ENCODE measurements at regions not wholly inside any gene's neighbourhood (a gene's known extent, or its start where the extent isn't known, plus 50 kb on each side); places are given as distances from the start of the nearest gene placed in this dataset.

DNA sequence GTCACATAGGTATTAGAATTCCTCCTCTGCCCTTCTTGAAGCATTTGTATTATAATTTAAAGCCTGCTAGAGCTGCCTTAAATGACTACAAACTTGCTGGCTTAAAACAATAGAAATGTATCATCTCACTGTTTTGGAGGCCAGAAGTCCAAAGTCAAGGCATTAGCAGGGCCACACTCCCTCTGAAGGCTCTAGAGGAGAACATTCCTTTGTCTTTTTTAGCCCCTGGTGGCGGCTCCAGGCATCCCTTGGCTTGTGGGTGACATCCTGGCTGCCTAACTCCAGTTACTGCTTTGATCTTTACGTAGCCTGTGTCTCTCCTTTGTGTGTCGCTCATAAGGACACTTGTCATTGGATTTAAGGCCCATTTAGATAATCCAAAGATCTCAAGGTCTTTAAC, 186.6 kb upstream of the SALL1 start:
- H3K27ac ChIP-seq (ENCODE audit: low read depth, low read length) = no peak overlapping the region
- DNase-seq = no peak
- intact Hi-C loops (cut with micrococcal nuclease) = no loop called here

GRCh38 chr16:51328733-51329132, 177.7 kb upstream of the SALL1 start:
- Mint-ChIP-seq H3K4me3 (no peak overlapping the region), H3K9me3 (peaks cover 0 to 12% (median 2%) of the 10 kb centered on the region in 8 donors), H3K27ac (no peak overlapping the region), H3K36me3 (no peaks in the 10 kb centered on the region), H3K27me3 (no peaks in the 10 kb centered on the region), H3K4me1 (no peaks in the 10 kb centered on the region)
- CTCF ChIA-PET (ENCODE audit: partially characterized antibody) = no interaction called here
- POLR2A ChIA-PET (ENCODE audit: partially characterized antibody) = no interaction called here
- no peaks in the 10 kb centered on the region for H3K27me3 ChIP-seq (ENCODE audit: insufficient read depth, low read length)
- no peak overlapping the region for H3K27ac ChIP-seq (ENCODE audit: low read depth, low read length)
- H3K4me3 ChIP-seq (ENCODE audit: low read length in 2 of 2) = no peak overlapping the region
- no peaks in the 10 kb centered on the region for H3K36me3 ChIP-seq (ENCODE audit: insufficient read depth, low read length)
- DNase-seq = no peak
- intact Hi-C loops (cut with micrococcal nuclease) = no loop called here
- no peaks in the 10 kb centered on the region for H3K9me3 ChIP-seq (ENCODE audit: control insufficient read depth in 1 of 2, low read length in 2 of 2)
- H3K4me1 ChIP-seq (ENCODE audit: insufficient read depth, low read length) = no peaks in the 10 kb centered on the region

More for the DNA sequence above, 186.6 kb upstream of the SALL1 start:
- H3K4me1 Mint-ChIP-seq = no peaks in the 10 kb centered on the region
- H3K9me3 Mint-ChIP-seq = peaks cover 0 to 35% (median 7%) of the 10 kb centered on the region in 8 donors
- no peaks in the 10 kb centered on the region for H3K27me3 ChIP-seq (ENCODE audit: insufficient read depth, low read length)
- H3K4me1 ChIP-seq (ENCODE audit: insufficient read depth, low read length) = no peaks in the 10 kb centered on the region
- ChIA-PET CTCF (ENCODE audit: partially characterized antibody) (no interaction called here), POLR2A (ENCODE audit: partially characterized antibody) (no interaction called here)
- no peak overlapping the region for H3K27ac Mint-ChIP-seq
- no peaks in the 10 kb centered on the region for H3K27me3 Mint-ChIP-seq
- no peaks in the 10 kb centered on the region for H3K36me3 ChIP-seq (ENCODE audit: insufficient read depth, low read length)
- H3K4me3 ChIP-seq (ENCODE audit: low read length in 2 of 2) = no peak overlapping the region
- H3K9me3 ChIP-seq (ENCODE audit: control insufficient read depth in 1 of 2, low read length in 2 of 2) = no peaks in the 10 kb centered on the region
- H3K36me3 Mint-ChIP-seq = no peaks in the 10 kb centered on the region
- no peak overlapping the region for H3K4me3 Mint-ChIP-seq

GRCh38 chr16:51327001-51327400, 175.9 kb upstream of the SALL1 start:
- Mint-ChIP-seq H3K27ac (no peak overlapping the region), H3K4me1 (no peaks in the 10 kb centered on the region), H3K9me3 (peaks cover 0 to 9% (median under 1%) of the 10 kb centered on the region in 8 donors), H3K27me3 (no peaks in the 10 kb centered on the region), H3K4me3 (no peak overlapping the region), H3K36me3 (no peaks in the 10 kb centered on the region)
- Histone ChIP-seq H3K9me3 (ENCODE audit: control insufficient read depth in 1 of 2, low read length in 2 of 2) (no peaks in the 10 kb centered on the region), H3K4me1 (ENCODE audit: insufficient read depth, low read length) (no peaks in the 10 kb centered on the region), H3K27me3 (ENCODE audit: insufficient read depth, low read length) (no peaks in the 10 kb centered on the region), H3K36me3 (ENCODE audit: insufficient read depth, low read length) (no peaks in the 10 kb centered on the region), H3K27ac (ENCODE audit: low read depth, low read length) (no peak overlapping the region), H3K4me3 (ENCODE audit: low read length in 2 of 2) (no peak overlapping the region)
- DNase-seq = no peak
- ChIA-PET POLR2A (ENCODE audit: partially characterized antibody) (no interaction called here), CTCF (ENCODE audit: partially characterized antibody) (no interaction called here)
- intact Hi-C loops (cut with micrococcal nuclease) = no loop called here

GRCh38 chr16:51326131-51326856, 175.2 kb upstream of the SALL1 start:
- ChIA-PET CTCF (ENCODE audit: partially characterized antibody) (no interaction called here), POLR2A (ENCODE audit: partially characterized antibody) (no interaction called here)
- H3K36me3 ChIP-seq (ENCODE audit: insufficient read depth, low read length) = no peaks in the 10 kb centered on the region
- no peaks in the 10 kb centered on the region for H3K9me3 ChIP-seq (ENCODE audit: control insufficient read depth in 1 of 2, low read length in 2 of 2)
- H3K27ac ChIP-seq (ENCODE audit: low read depth, low read length) = no peak overlapping the region
- Mint-ChIP-seq H3K4me1 (no peaks in the 10 kb centered on the region), H3K36me3 (no peaks in the 10 kb centered on the region), H3K9me3 (peaks cover 0 to 11% (median 2%) of the 10 kb centered on the region in 8 donors), H3K4me3 (no peak overlapping the region), H3K27me3 (no peaks in the 10 kb centered on the region), H3K27ac (no peak overlapping the region)
- DNase-seq = no peak
- H3K4me3 ChIP-seq (ENCODE audit: low read length in 2 of 2) = no peak overlapping the region
- H3K27me3 ChIP-seq (ENCODE audit: insufficient read depth, low read length) = no peaks in the 10 kb centered on the region
- no peaks in the 10 kb centered on the region for H3K4me1 ChIP-seq (ENCODE audit: insufficient read depth, low read length)
- intact Hi-C loops (cut with micrococcal nuclease) = no loop called here

DNA sequence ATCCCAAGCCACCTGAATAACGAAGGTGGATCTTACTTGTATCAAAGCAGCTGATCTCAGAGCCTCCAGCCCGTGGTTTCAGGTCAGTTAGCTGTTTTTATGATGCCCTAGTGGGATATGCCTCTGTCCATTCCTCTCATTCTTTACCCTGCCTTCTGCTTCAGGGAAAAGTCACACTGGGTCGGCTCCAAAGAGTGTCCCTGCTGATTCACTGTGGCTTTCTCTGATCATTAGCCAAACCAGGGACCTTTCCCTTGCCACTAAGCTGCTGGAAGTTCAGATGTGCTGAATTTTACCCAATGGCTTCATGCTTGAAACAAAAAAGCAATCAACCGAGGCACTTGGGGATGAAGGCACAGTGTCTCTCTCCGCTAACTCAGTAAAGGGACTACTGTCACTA, 170.2 kb upstream of the SALL1 start:
- Histone ChIP-seq H3K4me3 (ENCODE audit: low read length in 2 of 2) (no peak overlapping the region), H3K36me3 (ENCODE audit: insufficient read depth, low read length) (no peaks in the 10 kb centered on the region), H3K9me3 (ENCODE audit: control insufficient read depth in 1 of 2, low read length in 2 of 2) (no peaks in the 10 kb centered on the region), H3K27me3 (ENCODE audit: insufficient read depth, low read length) (no peaks in the 10 kb centered on the region), H3K4me1 (ENCODE audit: insufficient read depth, low read length) (no peaks in the 10 kb centered on the region), H3K27ac (ENCODE audit: low read depth, low read length) (no peak overlapping the region)
- intact Hi-C loops (cut with micrococcal nuclease) = no loop called here
- no peak overlapping the region for H3K4me3 Mint-ChIP-seq
- CTCF ChIA-PET (ENCODE audit: partially characterized antibody) = no interaction called here
- no peak for DNase-seq
- H3K27ac Mint-ChIP-seq = no peak overlapping the region
- POLR2A ChIA-PET (ENCODE audit: partially characterized antibody) = no interaction called here
- H3K36me3 Mint-ChIP-seq = no peaks in the 10 kb centered on the region
- peaks cover 0 to 10% (median 3%) of the 10 kb centered on the region in 8 donors for H3K9me3 Mint-ChIP-seq
- H3K4me1 Mint-ChIP-seq = no peaks in the 10 kb centered on the region
- no peaks in the 10 kb centered on the region for H3K27me3 Mint-ChIP-seq

GRCh38 chr16:51317575-51317974, 166.5 kb upstream of the SALL1 start:
- Histone ChIP-seq H3K4me1 (ENCODE audit: insufficient read depth, low read length) (no peaks in the 10 kb centered on the region), H3K9me3 (ENCODE audit: control insufficient read depth in 1 of 2, low read length in 2 of 2) (no peaks in the 10 kb centered on the region), H3K27me3 (ENCODE audit: insufficient read depth, low read length) (no peaks in the 10 kb centered on the region), H3K4me3 (ENCODE audit: low read length in 2 of 2) (no peak overlapping the region), H3K36me3 (ENCODE audit: insufficient read depth, low read length) (no peaks in the 10 kb centered on the region), H3K27ac (ENCODE audit: low read depth, low read length) (no peak overlapping the region)
- no peak overlapping the region for H3K4me3 Mint-ChIP-seq
- H3K27me3 Mint-ChIP-seq = no peaks in the 10 kb centered on the region
- H3K27ac Mint-ChIP-seq = no peak overlapping the region
- ChIA-PET CTCF (ENCODE audit: partially characterized antibody) (no interaction called here), POLR2A (ENCODE audit: partially characterized antibody) (no interaction called here)
- no peaks in the 10 kb centered on the region for H3K36me3 Mint-ChIP-seq
- H3K9me3 Mint-ChIP-seq = peaks cover 0 to 7% (median 2%) of the 10 kb centered on the region in 8 donors
- intact Hi-C loops (cut with micrococcal nuclease) = no loop called here
- DNase-seq = no peak
- H3K4me1 Mint-ChIP-seq = no peaks in the 10 kb centered on the region

DNA sequence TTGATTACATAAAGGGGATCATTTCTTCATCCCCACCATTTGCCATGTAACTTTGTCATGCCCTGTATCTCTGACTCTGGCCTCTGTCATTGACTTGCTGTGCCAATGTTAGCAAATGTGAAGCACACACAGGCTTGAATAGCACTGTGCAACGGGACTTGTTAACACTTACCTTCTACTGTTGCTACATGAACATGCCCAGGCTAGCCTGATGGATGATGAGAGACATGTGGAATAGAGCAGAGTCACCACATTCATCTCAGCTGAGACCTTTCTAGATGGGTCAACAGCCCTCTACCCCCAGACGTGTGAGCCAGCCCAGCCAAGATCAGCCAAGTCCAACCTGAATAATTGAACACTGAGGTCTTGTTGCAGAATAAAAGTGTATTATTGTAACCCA, 162.1 kb upstream of the SALL1 start:
- Mint-ChIP-seq H3K4me1 (no peaks in the 10 kb centered on the region), H3K27me3 (peaks cover 0 to 1% of the 10 kb centered on the region in 2 donors), H3K36me3 (no peaks in the 10 kb centered on the region), H3K9me3 (peaks cover 0 to 6% (median 0%) of the 10 kb centered on the region in 8 donors), H3K4me3 (no peak overlapping the region), H3K27ac (no peak overlapping the region)
- no peaks in the 10 kb centered on the region for H3K27me3 ChIP-seq (ENCODE audit: insufficient read depth, low read length)
- intact Hi-C loops (cut with micrococcal nuclease) = no loop called here
- no peak overlapping the region for H3K4me3 ChIP-seq (ENCODE audit: low read length in 2 of 2)
- no peaks in the 10 kb centered on the region for H3K36me3 ChIP-seq (ENCODE audit: insufficient read depth, low read length)
- CTCF ChIA-PET (ENCODE audit: partially characterized antibody) = no interaction called here
- no peaks in the 10 kb centered on the region for H3K4me1 ChIP-seq (ENCODE audit: insufficient read depth, low read length)
- no peaks in the 10 kb centered on the region for H3K9me3 ChIP-seq (ENCODE audit: control insufficient read depth in 1 of 2, low read length in 2 of 2)
- no peak for DNase-seq
- POLR2A ChIA-PET (ENCODE audit: partially characterized antibody) = no interaction called here
- H3K27ac ChIP-seq (ENCODE audit: low read depth, low read length) = no peak overlapping the region

Data from CD4-positive, alpha-beta memory T cell (primary cell).